Stomach (tissue), 4 donors: ENCODE measurements at regions not wholly inside any gene's neighbourhood (a gene's known extent, or its start where the extent isn't known, plus 50 kb on each side); places are given as distances from the start of the nearest gene placed in this dataset.

Experiments
- POLR2A ChIP-seq, 4 donors: fragments of 450-650 bp; IDR thresholded peaks; one replicate each; pipeline ENCODE4 v1.6.1; 2016; ENCODE audit warnings: antibody characterized with exemption in 4 of 4, control low read depth in 2 of 4, mild to moderate bottlenecking in 1 of 4, moderate library complexity in 1 of 4
- POLR2AphosphoS5 ChIP-seq, 3 donors: sonication (generic); formaldehyde crosslinking; IDR thresholded peaks; one replicate each; pipeline ENCODE4 v1.6.1; 2016; ENCODE audit warnings: antibody characterized with exemption in 3 of 3

DNA sequence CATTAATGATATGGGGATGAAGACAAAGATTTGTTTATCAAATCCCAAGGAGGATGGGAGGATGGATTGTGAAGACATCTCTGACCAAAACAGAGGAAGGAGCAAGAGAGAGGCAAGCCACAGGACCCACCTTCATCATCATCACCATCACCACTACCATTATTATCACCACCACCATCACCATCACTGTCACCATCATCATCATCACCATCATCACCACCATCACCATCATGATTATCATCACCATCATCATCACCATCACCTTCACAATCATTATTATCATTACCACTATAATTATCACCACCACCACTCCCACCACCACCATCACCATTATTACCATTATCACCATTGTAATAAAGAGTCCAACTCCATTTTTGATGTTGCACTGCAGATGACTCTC is 482.5 kb downstream of the PTPRU start:
- TF ChIP-seq POLR2A (IDR thresholded peaks at IDR 0.05) (no peak), POLR2AphosphoS5 (IDR thresholded peaks at IDR 0.05) (no peak)
